A549 (cell line): ENCODE measurements at regions not wholly inside any gene's neighbourhood (a gene's known extent, or its start where the extent isn't known, plus 50 kb on each side); places are given as distances from the start of the nearest gene placed in this dataset.
"Not testable (repeated sequence)": the region's sequence is repeated elsewhere in the genome, so short reads cannot be mapped to it uniquely, and the experiment has no call there.

Experiments used
- ATAC-seq, 2 experiments: fragments of 200-7000 bp in 1 of 2; fragments of >200 bp in 1 of 2; cut with Nextera tagmentation in 1 of 2; cut with Tn5 transposase in 1 of 2; 3 replicates each; pipeline versions ENCODE4 v1.8.0 to v1.9.1; 2018 to 2020; ENCODE audit warnings: mild to moderate bottlenecking in 1 of 2, moderate library complexity in 1 of 2
- CTCF ChIA-PET: fragments of 300-600 bp; sonication (Branson Sonifier 250); formaldehyde crosslinking; extraction: SDS; loops from one replicate; lab custom pipeline; 2021; ENCODE audit warnings: antibody characterized with exemption, inconsistent platforms; lab: Yijun Ruan, JAX
- POLR2A ChIA-PET: fragments of 350-600 bp; formaldehyde crosslinking; extraction: SDS; loops from one replicate; lab custom pipeline; 2021; ENCODE audit warnings: antibody characterized with exemption, inconsistent platforms; lab: Yijun Ruan, JAX
- DNase-seq, 2 experiments: peaks; one replicate each; pipeline versions ENCODE4 v3.0.0 to v3.0.0-alpha.2; 2011 to 2016; ENCODE audit warnings: low read depth in 1 of 2, low spot score in 1 of 2
- FAIRE-seq: peaks from 2 replicates; lab custom pipeline; 2011; peaks lifted over from hg19 to GRCh38; lab: Jason Lieb, UNC
- H3K27ac ChIP-seq, 2 experiments: fragments of >200 bp; sonication (Bioruptor Twin); formaldehyde crosslinking; 3 replicates each; pipeline ENCODE4 v1.5.1; 2016 to 2017
- H3K4me1 ChIP-seq: fragments of >200 bp; sonication (Bioruptor Twin); formaldehyde crosslinking; 3 replicates; pipeline ENCODE4 v1.6.1; 2016
- H3K4me2 ChIP-seq: fragments of >200 bp; sonication (Bioruptor Twin); formaldehyde crosslinking; 3 replicates; pipeline ENCODE4 v1.6.1; 2016
- H3K4me3 ChIP-seq: fragments of >200 bp; sonication (Bioruptor Twin); formaldehyde crosslinking; 3 replicates; pipeline ENCODE4 v1.5.1; 2016
- H3K9me3 ChIP-seq: fragments of >200 bp; sonication (Bioruptor Twin); formaldehyde crosslinking; 3 replicates; pipeline ENCODE4 v1.6.1; 2016
- BHLHE40 ChIP-seq: IDR thresholded peaks from 2 replicates; pipeline ENCODE4 v1.6.1; 2012; ENCODE audit warnings: low read depth, low read length, inconsistent platforms
- CBX2 ChIP-seq: fragments of 200-600 bp; sonication (generic); IDR thresholded peaks from 2 replicates; pipeline ENCODE4 v1.6.1; 2016; ENCODE audit warnings: low read depth, mild to moderate bottlenecking, borderline replicate concordance
- E2F6 ChIP-seq: IDR thresholded peaks from 2 replicates; pipeline ENCODE4 v1.6.1; 2012; ENCODE audit warnings: low read depth, borderline replicate concordance
- EHF ChIP-seq: fragments of 250-450 bp; sonication (Bioruptor Pico); IDR thresholded peaks from 2 replicates; pipeline ENCODE4 v1.5.0; 2020; ENCODE audit warnings: mild to moderate bottlenecking
- ESRRA ChIP-seq: fragments of 150-350 bp; IDR thresholded peaks from 2 replicates; pipeline ENCODE4 v1.6.1; 2014; ENCODE audit warnings: mild to moderate bottlenecking, low read length, borderline replicate concordance
- FOXS1 ChIP-seq: fragments of 250-450 bp; sonication (Bioruptor Pico); IDR thresholded peaks from 2 replicates; pipeline ENCODE4 v1.5.0; 2020; ENCODE audit warnings: mild to moderate bottlenecking, moderate library complexity
- GATA3 ChIP-seq: IDR thresholded peaks from 2 replicates; pipeline ENCODE4 v1.6.1; 2012; ENCODE audit warnings: borderline replicate concordance
- HDAC2 ChIP-seq: fragments of 200-600 bp; sonication (generic); IDR thresholded peaks from 2 replicates; pipeline ENCODE4 v1.6.1; 2016
- HES2 ChIP-seq: fragments of >200 bp; sonication (Bioruptor Twin); formaldehyde crosslinking; IDR thresholded peaks from 2 replicates; pipeline ENCODE4 v1.6.1; 2016
- HOXA7 ChIP-seq: fragments of 250-450 bp; sonication (Bioruptor Pico); IDR thresholded peaks from 2 replicates; pipeline ENCODE4 v1.5.0; 2020; ENCODE audit warnings: mild to moderate bottlenecking, moderate library complexity
- KDM1A ChIP-seq: fragments of 200-600 bp; sonication (generic); IDR thresholded peaks from 2 replicates; pipeline ENCODE4 v1.6.1; 2016; ENCODE audit warnings: low read depth, mild to moderate bottlenecking
- MAZ ChIP-seq: fragments of 150-350 bp; IDR thresholded peaks from 2 replicates; pipeline ENCODE4 v1.6.1; 2014; ENCODE audit warnings: antibody characterized with exemption, low read depth, low read length, borderline replicate concordance
- NR3C1 ChIP-seq: fragments of >200 bp; sonication (Bioruptor Twin); formaldehyde crosslinking; IDR thresholded peaks from 3 replicates; pipeline ENCODE4 v1.6.1; 2017
- RAD21 ChIP-seq, 2 experiments: fragments of >200 bp in 1 of 2; sonication (Bioruptor Twin) in 1 of 2; formaldehyde crosslinking in 1 of 2; IDR thresholded peaks in 1 of 2; conservative IDR thresholded peaks in 1 of 2; 2 replicates in 1 of 2; 3 replicates in 1 of 2; pipeline ENCODE4 v1.6.1; 2012 to 2018; ENCODE audit warnings: inconsistent platforms in 1 of 2
- RFX5 ChIP-seq: fragments of 450-650 bp; IDR thresholded peaks from 2 replicates; pipeline ENCODE4 v1.7.1; 2014; ENCODE audit warnings: antibody characterized with exemption, mild to moderate bottlenecking, moderate library complexity
- RNF2 ChIP-seq: fragments of 200-600 bp; sonication (generic); IDR thresholded peaks from 2 replicates; pipeline ENCODE4 v1.6.1; 2016; ENCODE audit warnings: low read depth, mild to moderate bottlenecking, antibody characterized with exemption, moderate library complexity, borderline replicate concordance
- SMC3 ChIP-seq: fragments of >200 bp; sonication (Bioruptor Twin); formaldehyde crosslinking; IDR thresholded peaks from 3 replicates; pipeline ENCODE4 v1.6.1; 2018; ENCODE audit warnings: inconsistent platforms
- ZC3H11A ChIP-seq: fragments of 450-650 bp; IDR thresholded peaks from 2 replicates; pipeline ENCODE4 v1.6.1; 2014; ENCODE audit warnings: antibody characterized with exemption, mild to moderate bottlenecking
- ZFP36 ChIP-seq: fragments of 450-650 bp; IDR thresholded peaks from 2 replicates; pipeline ENCODE4 v1.6.1; 2014; ENCODE audit warnings: borderline replicate concordance; ENCODE audit not compliant: partially characterized antibody
- WGBS: methylation state at CpG from one replicate; pipeline ENCODE4 v1.1.6; 2017; ENCODE audit errors: missing lambda C conversion rate; 5-methylcytosine and 5-hydroxymethylcytosine counted together

GRCh38 chr16:26824469-26824868 is 242.3 kb upstream of the C16orf82 start:
- no peak for TF ChIP-seq HOXA7 (CRISPR knock-in tag)
- TF ChIP-seq, all 56 proteins: peak for 0
- FAIRE-seq (no peak), ATAC-seq (no peak), DNase-seq (no peak)
- H3K4me3 ChIP-seq = no peak overlapping the region
- ChIA-PET POLR2A (no interaction called here), CTCF (no interaction called here)
- no peak overlapping the region for H3K4me2 ChIP-seq
- no peak overlapping the region for H3K27ac ChIP-seq
- no peaks in the 10 kb centered on the region for H3K9me3 ChIP-seq
- 13% methylated on average over 8 of the region's 9 CpGs for whole genome bisulfite sequencing
- H3K4me1 ChIP-seq = no peaks in the 10 kb centered on the region

- no peaks in the 10 kb centered on the region for H3K9me3 ChIP-seq
- DNase-seq (no peak), ATAC-seq (no peak), FAIRE-seq (no peak)
- H3K4me2 ChIP-seq = no peak overlapping the region
- CTCF ChIA-PET = no interaction called here
- TF ChIP-seq E2F6 (no peak), EHF (CRISPR knock-in tag) (no peak)
- no peaks in the 10 kb centered on the region for H3K4me1 ChIP-seq
- 1% methylated on average over 4 of the region's 4 CpGs for WGBS
- no peak overlapping the region for H3K27ac ChIP-seq
- POLR2A ChIA-PET = no interaction called here
- no peak overlapping the region for H3K4me3 ChIP-seq
Measured at GRCh38 chr16:26826500-26826899, 240.2 kb upstream of the C16orf82 start.

GRCh38 chr16:26827386-26827785 is 239.3 kb upstream of the C16orf82 start:
- no peak for DNase-seq
- ChIA-PET CTCF (interaction anchor here (1.4 kb wide), 1 partner anchor 8 kb away, joined by 4 read pairs; no protein-coding TSS in a partner anchor), POLR2A (no interaction called here)
- H3K4me3 ChIP-seq = no peak overlapping the region
- no peak for ATAC-seq
- no peaks in the 10 kb centered on the region for H3K9me3 ChIP-seq
- TF ChIP-seq FOXS1 (CRISPR knock-in tag) (no peak), ZC3H11A (no peak), GATA3 (no peak), KDM1A (no peak), RNF2 (no peak), RAD21 (conservative IDR thresholded peaks at IDR 0.05 in 1 of 2, IDR thresholded peaks at IDR 0.05 in 1 of 2) (no peak)
- no peaks in the 10 kb centered on the region for H3K4me1 ChIP-seq
- no peak for FAIRE-seq
- H3K27ac ChIP-seq = no peak overlapping the region
- H3K4me2 ChIP-seq = no peak overlapping the region
- WGBS = 9% methylated on average over 4 of the region's 4 CpGs

- WGBS = 4% methylated on average over 5 of the region's 5 CpGs
- TF ChIP-seq SMC3 (no peak), CBX2 (no peak), RFX5 (no peak), RNF2 (no peak), ZFP36 (no peak), HDAC2 (no peak), BHLHE40 (no peak), ESRRA (no peak), NR3C1 (no peak), HES2 (no peak), MAZ (no peak)
- TF ChIP-seq, all 56 proteins: peak for 0
- FAIRE-seq = no peak
- Histone ChIP-seq H3K4me3 (no peak overlapping the region), H3K4me1 (no peaks in the 10 kb centered on the region), H3K9me3 (no peaks in the 10 kb centered on the region), H3K4me2 (no peak overlapping the region), H3K27ac (no peak overlapping the region)
- ChIA-PET POLR2A (no interaction called here), CTCF (interaction anchor here (1.0 kb wide), 1 partner anchor 13 kb away, joined by 3 read pairs; no protein-coding TSS in a partner anchor)
- ATAC-seq = no peak
- no peak for DNase-seq
Measured at GRCh38 chr16:26830428-26831127, 236.1 kb upstream of the C16orf82 start.

- CTCF ChIA-PET = interaction anchor here (0.7 kb wide), 1 partner anchor 142 kb away, joined by 3 read pairs; no protein-coding TSS in a partner anchor
- FAIRE-seq = not testable (repeated sequence)
Measured at GRCh38 chr16:26836114-26836513, 230.6 kb upstream of the C16orf82 start.

More at GRCh38 chr16:26836114-26836513, 230.6 kb upstream of the C16orf82 start:
- POLR2A ChIA-PET, DNase-seq, H3K27ac ChIP-seq, H3K4me1 ChIP-seq, H3K4me2 ChIP-seq, H3K4me3 ChIP-seq, ATAC-seq, H3K9me3 ChIP-seq: not testable (repeated sequence)
- WGBS = 65% methylated on average over 10 of the region's 31 CpGs
